IMR-90 (cell line): ENCODE measurements at regions not wholly inside any gene's neighbourhood (a gene's known extent, or its start where the extent isn't known, plus 50 kb on each side); places are given as distances from the start of the nearest gene placed in this dataset.

ENCODE experiments used
- ATAC-seq: fragments of 200-7000 bp; cut with Tn5 transposase; 2 replicates; pipeline ENCODE4 v1.9.1; 2020; ENCODE audit warnings: low read depth, mild to moderate bottlenecking, moderate library complexity
- BruUV-seq: library from RNA; stranded (reverse); fragments of 400-500 nt; replicated peaks from 2 replicates; lab custom pipeline; 2021; lab: Mats Ljungman, UMichigan
- CTCF ChIA-PET: fragments of 300-600 bp; formaldehyde crosslinking; extraction: SDS; loops from one replicate; lab custom pipeline; 2021; ENCODE audit warnings: antibody characterized with exemption; lab: Yijun Ruan, JAX
- POLR2A ChIA-PET: fragments of 300-600 bp; sonication (Branson Sonifier 250); formaldehyde crosslinking; loops from one replicate; lab custom pipeline; 2022; ENCODE audit warnings: antibody characterized with exemption; ENCODE audit not compliant: unreplicated experiment; lab: Charles Lee
- DNase-seq: peaks from one replicate; pipeline ENCODE4 v3.0.0; 2013
- H2AFZ ChIP-seq: replicated peaks from 2 replicates; pipeline ENCODE3; 2013; ENCODE audit warnings: low read length, mild to moderate bottlenecking; ENCODE audit not compliant: poor library complexity
- H2AK5ac ChIP-seq: 2 replicates; pipeline ENCODE4 v1.6.1; 2013; ENCODE audit warnings: low read depth, low read length, inconsistent platforms
- H2AK9ac ChIP-seq: replicated peaks from 2 replicates; pipeline ENCODE3; 2013; ENCODE audit warnings: mild to moderate bottlenecking, low read depth, low read length, moderate library complexity; ENCODE audit not compliant: poor library complexity
- H2BK120ac ChIP-seq: 2 replicates; pipeline ENCODE4 v1.6.1; 2013; ENCODE audit warnings: low read depth, low read length, inconsistent platforms
- H2BK15ac ChIP-seq: 3 replicates; pipeline ENCODE4 v1.6.1; 2013; ENCODE audit warnings: low read depth, low read length, inconsistent platforms
- H2BK20ac ChIP-seq: 2 replicates; pipeline ENCODE4 v1.6.1; 2013; ENCODE audit warnings: low read depth, mild to moderate bottlenecking, inconsistent platforms, low read length, moderate library complexity
- H2BK5ac ChIP-seq: 2 replicates; pipeline ENCODE4 v1.6.1; 2013; ENCODE audit warnings: mild to moderate bottlenecking, low read depth, low read length, inconsistent platforms; ENCODE audit not compliant: poor library complexity, severe bottlenecking
- H3K14ac ChIP-seq: replicated peaks from 2 replicates; pipeline ENCODE4 v1.6.1; 2013; ENCODE audit warnings: low read depth, low read length, inconsistent platforms
- H3K18ac ChIP-seq: 2 replicates; pipeline ENCODE4 v1.6.1; 2013; ENCODE audit warnings: low read depth, low read length, control low read depth
- H3K23ac ChIP-seq: 2 replicates; pipeline ENCODE4 v1.6.1; 2013; ENCODE audit warnings: low read depth, low read length, inconsistent platforms
- H3K27ac ChIP-seq: 2 replicates; pipeline ENCODE4 v1.5.1; 2013; ENCODE audit warnings: mild to moderate bottlenecking, control low read depth, low read length; ENCODE audit not compliant: insufficient read depth
- H3K27me3 ChIP-seq: 2 replicates; pipeline ENCODE4 v1.6.1; 2013; ENCODE audit warnings: low read length; ENCODE audit not compliant: control insufficient read depth, insufficient read depth
- H3K36me3 ChIP-seq: 2 replicates; pipeline ENCODE4 v1.6.1; 2013; ENCODE audit warnings: low read length, mixed read lengths; ENCODE audit not compliant: control insufficient read depth, insufficient read depth
- H3K4ac ChIP-seq: 2 replicates; pipeline ENCODE4 v1.6.1; 2013; ENCODE audit warnings: low read depth, low read length, inconsistent platforms
- H3K4me1 ChIP-seq: 2 replicates; pipeline ENCODE4 v1.6.1; 2013; ENCODE audit warnings: low read length, mixed read lengths; ENCODE audit not compliant: control insufficient read depth, insufficient read depth
- H3K4me2 ChIP-seq: 2 replicates; pipeline ENCODE4 v1.6.1; 2013; ENCODE audit warnings: low read depth, mild to moderate bottlenecking, control low read depth, low read length, moderate library complexity
- H3K4me3 ChIP-seq: 2 replicates; pipeline ENCODE4 v1.5.1; 2013; ENCODE audit warnings: low read depth, mild to moderate bottlenecking, control low read depth, low read length, moderate library complexity; ENCODE audit not compliant: insufficient read depth
- H3K56ac ChIP-seq: 2 replicates; pipeline ENCODE4 v1.6.1; 2013; ENCODE audit warnings: low read length, inconsistent platforms; ENCODE audit not compliant: insufficient read depth; ENCODE audit errors: extremely low read depth
- H3K79me1 ChIP-seq, 2 experiments: 2 replicates each; pipeline ENCODE4 v1.6.1; 2013; ENCODE audit warnings: low read length in 2 of 2, inconsistent platforms in 1 of 2, low read depth in 1 of 2
- H3K9ac ChIP-seq: 2 replicates; pipeline ENCODE4 v1.6.1; 2013; ENCODE audit warnings: low read depth, low read length, control low read depth
- H3K9me1 ChIP-seq: 2 replicates; pipeline ENCODE4 v1.6.1; 2013; ENCODE audit warnings: low read length, inconsistent platforms; ENCODE audit not compliant: insufficient read depth
- H3K9me3 ChIP-seq: 2 replicates; pipeline ENCODE4 v1.6.1; 2013; ENCODE audit warnings: low read length; ENCODE audit not compliant: control insufficient read depth, insufficient read depth
- H4K20me1 ChIP-seq: 2 replicates; pipeline ENCODE4 v1.6.1; 2013; ENCODE audit warnings: low read length, inconsistent platforms; ENCODE audit not compliant: insufficient read depth
- H4K5ac ChIP-seq: 2 replicates; pipeline ENCODE4 v1.6.1; 2013; ENCODE audit warnings: mild to moderate bottlenecking, low read depth, low read length, control low read depth
- H4K8ac ChIP-seq, 2 experiments: 2 replicates each; pipeline ENCODE4 v1.6.1; 2013; ENCODE audit warnings: low read depth in 2 of 2, low read length in 2 of 2, control low read depth in 1 of 2, inconsistent platforms in 1 of 2
- H4K91ac ChIP-seq: 2 replicates; pipeline ENCODE4 v1.6.1; 2013; ENCODE audit warnings: low read depth, low read length, inconsistent platforms; ENCODE audit not compliant: insufficient read depth
- BHLHE40 ChIP-seq: fragments of 150-350 bp; IDR thresholded peaks from 2 replicates; pipeline ENCODE4 v1.6.1; 2016; ENCODE audit warnings: mild to moderate bottlenecking, low read depth, low read length
- FOS ChIP-seq: fragments of 150-350 bp; IDR thresholded peaks from 2 replicates; pipeline ENCODE4 v1.6.1; 2016; ENCODE audit warnings: low read depth, low read length
- MAFK ChIP-seq: IDR thresholded peaks from 2 replicates; pipeline ENCODE4 v1.6.1; 2012; ENCODE audit warnings: low read depth, low read length, improper control_type of control experiment
- MXI1 ChIP-seq: IDR thresholded peaks from 2 replicates; pipeline ENCODE4 v1.6.1; 2012; ENCODE audit warnings: low read depth, mild to moderate bottlenecking, low read length, moderate library complexity, borderline replicate concordance
- POLR2A ChIP-seq: IDR thresholded peaks from 2 replicates; pipeline ENCODE4 v1.6.1; 2012; ENCODE audit warnings: mild to moderate bottlenecking, low read depth, low read length
- RFX5 ChIP-seq: IDR thresholded peaks from 2 replicates; pipeline ENCODE4 v1.8.0; 2012; ENCODE audit warnings: low read depth, mild to moderate bottlenecking, low read length, moderate library complexity
- WGBS, 2 experiments: methylation state at CpG; one replicate each; pipeline versions ENCODE4 v1.1.5 to v1.1.7; 2013; ENCODE audit warnings: missing lambda C conversion rate in 2 of 2; ENCODE audit not compliant: insufficient read length in 1 of 2; ENCODE audit errors: extremely low coverage in 2 of 2; 5-methylcytosine and 5-hydroxymethylcytosine counted together
- dilution Hi-C: fragments of 300-500 bp; cut with HindIII; formaldehyde crosslinking; loops from one replicate; pipeline ENCODE4 v1.14.3; 2018; ENCODE audit warnings: low sequenced_read_pairs; ENCODE audit not compliant: unreplicated experiment
- in situ Hi-C: fragments of 300-500 bp; cut with MboI; formaldehyde crosslinking; loops from 3 replicates; pipeline ENCODE4 v1.14.3; 2019; ENCODE audit warnings: low sequenced_read_pairs, inconsistent platforms, mixed read lengths
- intact Hi-C: fragments of 100-400 bp; cut with micrococcal nuclease; formaldehyde crosslinking; loops from 2 replicates; pipeline ENCODE4 v1.10.0; 2022
- TF ChIP-seq, protein P1 (sequence below): conservative IDR thresholded peaks from 2 replicates; pipeline ENCODE4 v1.5.1; 2012; ENCODE audit warnings: mild to moderate bottlenecking, low read depth, low read length, improper control_type of control experiment

DNA sequence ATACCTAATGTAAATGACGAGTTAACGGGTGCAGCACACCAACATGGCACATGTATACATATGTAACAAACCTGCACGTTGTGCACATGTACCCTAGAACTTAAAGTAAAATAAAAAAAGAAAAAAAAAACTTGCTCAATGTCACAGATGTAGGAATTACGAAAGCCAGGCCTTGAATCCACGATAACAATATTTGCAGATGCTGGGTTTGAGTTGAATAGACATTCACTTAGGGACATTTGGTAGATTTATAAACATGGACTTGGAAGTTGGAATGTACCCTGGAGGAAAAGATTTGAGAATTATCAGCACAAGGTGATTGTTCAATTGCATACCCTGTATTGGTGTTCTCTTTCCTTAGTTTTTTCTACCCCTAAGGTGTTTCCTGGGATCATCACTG, 260.2 kb upstream of the PEX5L start:
- no peak overlapping the region for H2BK20ac ChIP-seq
- no peak overlapping the region for H2BK120ac ChIP-seq
- no peak overlapping the region for H3K18ac ChIP-seq
- no peaks in the 10 kb centered on the region for H3K79me1 ChIP-seq
- H2AK5ac ChIP-seq = no peak overlapping the region
- H4K20me1 ChIP-seq = no peaks in the 10 kb centered on the region
- no peak overlapping the region for H4K91ac ChIP-seq
- BruUV-seq = no TSS peak
- no peak overlapping the region for H3K56ac ChIP-seq
- no peak overlapping the region for H3K4me2 ChIP-seq
- H3K9ac ChIP-seq = no peak overlapping the region
- no peaks in the 10 kb centered on the region for H3K4me1 ChIP-seq
- TF ChIP-seq FOS (no peak), POLR2A (no peak), RFX5 (no peak), BHLHE40 (no peak), MXI1 (no peak), MAFK (no peak)
- TF ChIP-seq, protein P1, sequence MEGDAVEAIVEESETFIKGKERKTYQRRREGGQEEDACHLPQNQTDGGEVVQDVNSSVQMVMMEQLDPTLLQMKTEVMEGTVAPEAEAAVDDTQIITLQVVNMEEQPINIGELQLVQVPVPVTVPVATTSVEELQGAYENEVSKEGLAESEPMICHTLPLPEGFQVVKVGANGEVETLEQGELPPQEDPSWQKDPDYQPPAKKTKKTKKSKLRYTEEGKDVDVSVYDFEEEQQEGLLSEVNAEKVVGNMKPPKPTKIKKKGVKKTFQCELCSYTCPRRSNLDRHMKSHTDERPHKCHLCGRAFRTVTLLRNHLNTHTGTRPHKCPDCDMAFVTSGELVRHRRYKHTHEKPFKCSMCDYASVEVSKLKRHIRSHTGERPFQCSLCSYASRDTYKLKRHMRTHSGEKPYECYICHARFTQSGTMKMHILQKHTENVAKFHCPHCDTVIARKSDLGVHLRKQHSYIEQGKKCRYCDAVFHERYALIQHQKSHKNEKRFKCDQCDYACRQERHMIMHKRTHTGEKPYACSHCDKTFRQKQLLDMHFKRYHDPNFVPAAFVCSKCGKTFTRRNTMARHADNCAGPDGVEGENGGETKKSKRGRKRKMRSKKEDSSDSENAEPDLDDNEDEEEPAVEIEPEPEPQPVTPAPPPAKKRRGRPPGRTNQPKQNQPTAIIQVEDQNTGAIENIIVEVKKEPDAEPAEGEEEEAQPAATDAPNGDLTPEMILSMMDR = no peak
- H3K4ac ChIP-seq = no peak overlapping the region
- ATAC-seq (no peak), DNase-seq (no peak)
- intact Hi-C loops = no loop called here
- CTCF ChIA-PET = no interaction called here
- H4K8ac ChIP-seq = no peak overlapping the region
- no peak overlapping the region for H3K23ac ChIP-seq
- dilution Hi-C loops = no loop called here
- H3K27me3 ChIP-seq = no peaks in the 10 kb centered on the region
- no peak overlapping the region for H4K5ac ChIP-seq
- H3K27ac ChIP-seq = no peak overlapping the region
- no peaks in the 10 kb centered on the region for H3K9me1 ChIP-seq
- WGBS, 2 experiments = 56% methylated on average over 2 of the region's 5 CpGs; no CpG with 5 or more reads in 1 of the 2 experiments
- in situ Hi-C loops = no loop called here
- H2AFZ ChIP-seq = no peak overlapping the region
- 0 out of 2 replicates have a peak, but pooled peaks cover under 1% of the 10 kb centered on the region for H3K9me3 ChIP-seq
- H2AK9ac ChIP-seq = no peak overlapping the region
- POLR2A ChIA-PET = no interaction called here
- no peak overlapping the region for H2BK5ac ChIP-seq
- H3K4me3 ChIP-seq = no peak overlapping the region
- no peak overlapping the region for H2BK15ac ChIP-seq
- H3K14ac ChIP-seq = no peak overlapping the region
- H3K36me3 ChIP-seq = no peaks in the 10 kb centered on the region
